ENCODE measurements at regions not wholly inside any gene's neighbourhood (a gene's known extent, or its start where the extent isn't known, plus 50 kb on each side); places are given as distances from the start of the nearest gene placed in this dataset.
"Not testable (repeated sequence)": the region's sequence is repeated elsewhere in the genome, so short reads cannot be mapped to it uniquely, and the experiment has no call there.

- Histone ChIP-seq H3K27me3 (peaks cover 23% of the 10 kb centered on the region), H3K9me3 (ENCODE audit: low read depth) (no peaks in the 10 kb centered on the region), H3K4me2 (no peak overlapping the region), H3K4me3 (no peak overlapping the region), H4K20me1 (ENCODE audit: low read depth) (no peaks in the 10 kb centered on the region), H3K9ac (no peak overlapping the region), H3K36me3 (no peaks in the 10 kb centered on the region), H3K4me1 (peaks cover 8% of the 10 kb centered on the region), H3K27ac (no peak overlapping the region), H2AFZ (replicated peaks) (no peak overlapping the region), H3F3A (ENCODE audit: low read depth) (no peaks in the 10 kb centered on the region), H3K79me2 (ENCODE audit: low read depth) (no peaks in the 10 kb centered on the region)
- no peak overlapping the region for H3K4me3 Mint-ChIP-seq
- no peak overlapping the region for H3K27ac Mint-ChIP-seq
- no peak for TF ChIP-seq EZH2phosphoT487 (IDR thresholded peaks at IDR 0.05)
- TF ChIP-seq, protein P1, sequence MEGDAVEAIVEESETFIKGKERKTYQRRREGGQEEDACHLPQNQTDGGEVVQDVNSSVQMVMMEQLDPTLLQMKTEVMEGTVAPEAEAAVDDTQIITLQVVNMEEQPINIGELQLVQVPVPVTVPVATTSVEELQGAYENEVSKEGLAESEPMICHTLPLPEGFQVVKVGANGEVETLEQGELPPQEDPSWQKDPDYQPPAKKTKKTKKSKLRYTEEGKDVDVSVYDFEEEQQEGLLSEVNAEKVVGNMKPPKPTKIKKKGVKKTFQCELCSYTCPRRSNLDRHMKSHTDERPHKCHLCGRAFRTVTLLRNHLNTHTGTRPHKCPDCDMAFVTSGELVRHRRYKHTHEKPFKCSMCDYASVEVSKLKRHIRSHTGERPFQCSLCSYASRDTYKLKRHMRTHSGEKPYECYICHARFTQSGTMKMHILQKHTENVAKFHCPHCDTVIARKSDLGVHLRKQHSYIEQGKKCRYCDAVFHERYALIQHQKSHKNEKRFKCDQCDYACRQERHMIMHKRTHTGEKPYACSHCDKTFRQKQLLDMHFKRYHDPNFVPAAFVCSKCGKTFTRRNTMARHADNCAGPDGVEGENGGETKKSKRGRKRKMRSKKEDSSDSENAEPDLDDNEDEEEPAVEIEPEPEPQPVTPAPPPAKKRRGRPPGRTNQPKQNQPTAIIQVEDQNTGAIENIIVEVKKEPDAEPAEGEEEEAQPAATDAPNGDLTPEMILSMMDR (IDR thresholded peaks at IDR 0.05), result no peak
- no peak for TF ChIP-seq EZH2 (IDR thresholded peaks at IDR 0.05)
- peaks cover 23% of the 10 kb centered on the region for H3K4me1 Mint-ChIP-seq
- no peak for DNase-seq (ENCODE audit: low spot score)
- H3K9me3 Mint-ChIP-seq, result no peaks in the 10 kb centered on the region
- no peaks in the 10 kb centered on the region for H3K27me3 Mint-ChIP-seq (ENCODE audit: insufficient read depth, low read depth)
- H3K36me3 Mint-ChIP-seq, result no peaks in the 10 kb centered on the region
These were observed 399.5 kb downstream of the TFAP2B start for GRCh38 chr6:51218181-51218580.

DNA sequence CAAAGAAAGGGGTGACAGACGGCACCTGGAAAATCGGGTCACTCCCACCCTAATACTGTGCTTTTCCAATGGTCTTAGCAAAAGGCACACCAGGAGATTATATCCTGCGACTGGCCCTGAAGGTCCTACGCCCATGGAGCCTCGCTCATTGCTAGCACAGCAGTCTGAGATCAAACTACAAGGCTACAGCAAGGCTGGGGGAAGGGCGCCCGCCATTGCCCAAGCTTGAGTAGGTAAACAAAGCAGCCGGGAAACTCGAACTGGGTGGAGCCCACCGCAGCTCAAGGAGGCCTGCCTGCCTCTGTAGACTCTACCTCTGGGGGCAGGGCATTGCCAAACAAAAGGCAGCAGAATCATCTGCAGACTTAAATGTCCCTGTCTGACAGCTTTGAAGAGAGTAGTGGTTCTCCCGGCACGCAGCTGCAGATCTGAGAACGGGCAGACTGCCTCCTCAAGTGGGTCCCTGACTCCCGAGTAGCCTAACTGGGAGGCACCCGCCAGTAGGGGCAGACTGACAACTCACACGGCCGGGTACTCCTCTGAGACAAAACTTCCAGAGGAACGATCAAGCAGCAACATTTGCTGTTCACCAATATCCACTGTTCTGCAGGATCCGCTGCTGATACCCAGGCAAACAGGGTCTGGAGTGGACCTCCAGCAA lies 406.0 kb downstream of the TFAP2B start:
- not testable (repeated sequence) for H3K4me1 Mint-ChIP-seq; H3K27ac ChIP-seq; H3K9me3 ChIP-seq (ENCODE audit: low read depth); H3K4me1 ChIP-seq; H3K36me3 ChIP-seq; H3K27ac Mint-ChIP-seq; H3K27me3 ChIP-seq; H3K4me3 Mint-ChIP-seq; H3K9ac ChIP-seq; H3K4me3 ChIP-seq; H3K36me3 Mint-ChIP-seq; H3F3A ChIP-seq (ENCODE audit: low read depth); H4K20me1 ChIP-seq (ENCODE audit: low read depth); H3K27me3 Mint-ChIP-seq (ENCODE audit: insufficient read depth, low read depth); H3K79me2 ChIP-seq (ENCODE audit: low read depth); H3K4me2 ChIP-seq; DNase-seq (ENCODE audit: low spot score)
- TF ChIP-seq, protein P1 (IDR thresholded peaks at IDR 0.05), result peak; percentile 8
- peak overlapping the region; percentile 82 for H2AFZ ChIP-seq (replicated peaks)
- peaks cover 12% of the 10 kb centered on the region for H3K9me3 Mint-ChIP-seq

DNA sequence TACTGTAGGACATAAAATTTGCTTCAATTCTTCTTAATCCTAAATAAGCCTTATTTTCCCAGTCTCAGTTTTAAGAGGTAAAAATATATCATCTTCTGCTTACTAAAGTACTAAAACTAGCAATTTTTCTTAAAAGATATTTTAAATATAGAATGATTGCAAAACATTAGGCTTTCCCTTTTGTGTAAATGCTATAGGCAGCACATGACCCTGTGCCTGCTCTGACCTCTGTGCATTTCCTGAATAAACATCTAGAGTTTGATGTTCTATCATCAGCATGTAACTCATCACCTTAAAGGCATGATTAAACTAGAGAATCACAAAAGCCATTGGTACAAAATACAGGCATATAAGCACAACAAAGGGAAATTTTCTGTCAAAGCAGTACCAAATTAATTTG lies 422.7 kb downstream of the TFAP2B start:
- Histone ChIP-seq H3K36me3 (no peaks in the 10 kb centered on the region), H3K9ac (no peak overlapping the region), H3K4me3 (no peak overlapping the region), H3K79me2 (ENCODE audit: low read depth) (no peaks in the 10 kb centered on the region), H4K20me1 (ENCODE audit: low read depth) (no peaks in the 10 kb centered on the region), H2AFZ (replicated peaks) (no peak overlapping the region), H3K4me2 (no peak overlapping the region), H3K4me1 (no peaks in the 10 kb centered on the region), H3K27me3 (no peaks in the 10 kb centered on the region), H3K9me3 (ENCODE audit: low read depth) (no peaks in the 10 kb centered on the region), H3F3A (ENCODE audit: low read depth) (no peaks in the 10 kb centered on the region), H3K27ac (no peak overlapping the region)
- Mint-ChIP-seq H3K27me3 (ENCODE audit: insufficient read depth, low read depth) (no peaks in the 10 kb centered on the region), H3K9me3 (no peaks in the 10 kb centered on the region), H3K36me3 (no peaks in the 10 kb centered on the region), H3K4me1 (no peaks in the 10 kb centered on the region), H3K27ac (no peak overlapping the region), H3K4me3 (no peak overlapping the region)
- TF ChIP-seq, protein P1 (IDR thresholded peaks at IDR 0.05), result no peak
- TF ChIP-seq EZH2phosphoT487 (IDR thresholded peaks at IDR 0.05) (no peak), EZH2 (IDR thresholded peaks at IDR 0.05) (no peak)
- DNase-seq (ENCODE audit: low spot score), result no peak
